Endothelial cell of umbilical vein (primary cell): ENCODE measurements at regions not wholly inside any gene's neighbourhood (a gene's known extent, or its start where the extent isn't known, plus 50 kb on each side); places are given as distances from the start of the nearest gene placed in this dataset.

Experiments used
- BruUV-seq: library from RNA; stranded (reverse); fragments of 400-500 nt; replicated peaks from 2 replicates; lab custom pipeline; 2021; lab: Mats Ljungman, UMichigan
- CTCF ChIA-PET: fragments of 300-600, 350-600 bp; sonication (Branson Sonifier 250); formaldehyde crosslinking; loops from one replicate; lab custom pipeline; 2021; ENCODE audit warnings: antibody characterized with exemption, inconsistent platforms; lab: Charles Lee
- POLR2A ChIA-PET: fragments of 300-600, 350-600 bp; sonication (Branson Sonifier 250); formaldehyde crosslinking; loops from one replicate; lab custom pipeline; 2021; ENCODE audit warnings: antibody characterized with exemption, inconsistent platforms; lab: Charles Lee
- DNase-seq: peaks from one replicate; pipeline ENCODE4 v3.0.0-alpha.2; 2011; ENCODE audit warnings: low read depth, low spot score
- FAIRE-seq: peaks from 2 replicates; lab custom pipeline; 2011; peaks lifted over from hg19 to GRCh38; lab: Jason Lieb, UNC
- H2AFZ ChIP-seq: 2 replicates; pipeline ENCODE4 v1.6.0; 2012; ENCODE audit warnings: low read depth, low read length, control low read depth, inconsistent platforms
- H3K27ac ChIP-seq: 2 replicates; pipeline ENCODE4 v1.5.1; 2011; ENCODE audit warnings: low read depth, mild to moderate bottlenecking, control low read depth, low read length, moderate library complexity; ENCODE audit not compliant: insufficient read depth
- H3K27me3 ChIP-seq, 2 experiments: 2 replicates each; pipeline versions ENCODE4 v1.6.0 to v1.6.1; 2011; ENCODE audit warnings: low read length in 2 of 2, mixed read lengths in 1 of 2; ENCODE audit not compliant: control insufficient read depth in 2 of 2, insufficient read depth in 2 of 2
- H3K36me3 ChIP-seq, 2 experiments: 2 replicates in 1 of 2; 3 replicates in 1 of 2; pipeline ENCODE4 v1.5.1; 2011; ENCODE audit warnings: low read length in 2 of 2, mild to moderate bottlenecking in 1 of 2, moderate library complexity in 1 of 2; ENCODE audit not compliant: control insufficient read depth in 2 of 2, insufficient read depth in 2 of 2; ENCODE audit errors: extremely low read depth in 1 of 2
- H3K4me1 ChIP-seq: 3 replicates; pipeline ENCODE4 v1.5.1; 2011; ENCODE audit warnings: mild to moderate bottlenecking, low read length; ENCODE audit not compliant: control insufficient read depth, insufficient read depth; ENCODE audit errors: extremely low read depth
- H3K4me2 ChIP-seq: 2 replicates; pipeline ENCODE4 v1.6.1; 2011; ENCODE audit warnings: low read length, control low read depth, mixed read lengths; ENCODE audit not compliant: insufficient read depth
- H3K4me3 ChIP-seq, 3 experiments: fragments of 200-600 bp in 1 of 3; sonication (generic), shearing (Covaris generic) in 1 of 3; replicated peaks in 1 of 3; 2 replicates each; pipeline ENCODE4 v1.5.1; 2011 to 2016; ENCODE audit warnings: control low read depth in 3 of 3, low read length in 3 of 3, mild to moderate bottlenecking in 2 of 3, inconsistent platforms in 1 of 3, low read depth in 1 of 3, moderate library complexity in 1 of 3; ENCODE audit not compliant: insufficient read depth in 1 of 3
- H3K79me2 ChIP-seq: 2 replicates; pipeline ENCODE4 v1.6.0; 2012; ENCODE audit warnings: low read length, inconsistent platforms; ENCODE audit not compliant: control insufficient read depth, insufficient read depth
- H3K9ac ChIP-seq: replicated peaks from 2 replicates; pipeline ENCODE3; 2011; ENCODE audit warnings: low read length, control low read depth; ENCODE audit not compliant: insufficient read depth; ENCODE audit errors: extremely low read depth
- H3K9me1 ChIP-seq: replicated peaks from 3 replicates; pipeline ENCODE4 v1.6.0; 2011; ENCODE audit warnings: mild to moderate bottlenecking, low read length; ENCODE audit not compliant: control insufficient read depth, insufficient read depth; ENCODE audit errors: extremely low read depth
- H3K9me3 ChIP-seq: replicated peaks from 2 replicates; pipeline ENCODE4 v1.5.1; 2012; ENCODE audit warnings: low read length, inconsistent platforms; ENCODE audit not compliant: control insufficient read depth, insufficient read depth
- H4K20me1 ChIP-seq: replicated peaks from 2 replicates; pipeline ENCODE3; 2011; ENCODE audit warnings: mild to moderate bottlenecking, low read length; ENCODE audit not compliant: control insufficient read depth, insufficient read depth; ENCODE audit errors: extremely low read depth
- EZH2 ChIP-seq: IDR thresholded peaks from 2 replicates; pipeline ENCODE4 v1.6.1; 2012; ENCODE audit warnings: borderline replicate concordance, low read depth, mild to moderate bottlenecking, moderate library complexity, low read length, inconsistent platforms; ENCODE audit not compliant: severe bottlenecking
- FOS ChIP-seq: IDR thresholded peaks from 2 replicates; pipeline ENCODE4 v1.6.1; 2011; ENCODE audit warnings: mild to moderate bottlenecking, low read length, moderate library complexity, borderline replicate concordance; ENCODE audit not compliant: insufficient read depth
- GATA2 ChIP-seq: IDR thresholded peaks from 2 replicates; pipeline ENCODE4 v1.7.0; 2011; ENCODE audit warnings: low read depth, mild to moderate bottlenecking, moderate library complexity, mixed read lengths, low read length; ENCODE audit not compliant: insufficient read length, insufficient read depth
- JUN ChIP-seq: IDR thresholded peaks from 2 replicates; pipeline ENCODE4 v1.6.1; 2011; ENCODE audit warnings: borderline replicate concordance, low read depth; ENCODE audit not compliant: insufficient read length, insufficient read depth
- MAX ChIP-seq: IDR thresholded peaks from 2 replicates; pipeline ENCODE4 v1.6.1; 2011; ENCODE audit not compliant: insufficient read depth, insufficient read length
- MYC ChIP-seq: IDR thresholded peaks from one replicate; pipeline ENCODE4 v1.6.1; 2011; ENCODE audit warnings: mild to moderate bottlenecking, low read depth, low read length
- POLR2A ChIP-seq: IDR thresholded peaks from 2 replicates; pipeline ENCODE4 v1.6.1; 2012; ENCODE audit warnings: low read depth, mild to moderate bottlenecking, control low read depth, low read length
- POLR2AphosphoS5 ChIP-seq: IDR thresholded peaks from 2 replicates; pipeline ENCODE4 v1.6.1; 2012; ENCODE audit warnings: low read depth, mild to moderate bottlenecking, control low read depth, low read length, moderate library complexity; ENCODE audit not compliant: insufficient read depth
- dilution Hi-C: fragments of 300-500 bp; cut with MboI; formaldehyde crosslinking; loops from one replicate; pipeline ENCODE4 v1.15.0; 2019; ENCODE audit warnings: low sequenced_read_pairs; ENCODE audit not compliant: extremely low pct_ligation_motif_present
- intact Hi-C: fragments of 100-400 bp; cut with micrococcal nuclease; formaldehyde crosslinking; loops from one replicate; pipeline ENCODE4 v1.10.0; 2022
- TF ChIP-seq, protein P1 (sequence below), 2 donors: IDR thresholded peaks; 1 replicate in 1 of 2; 2 replicates in 1 of 2; pipeline ENCODE4 v1.5.1; 2011; ENCODE audit warnings: low read length in 2 of 2, mild to moderate bottlenecking in 2 of 2, moderate library complexity in 2 of 2, control low read depth in 1 of 2, inconsistent platforms in 1 of 2, low read depth in 1 of 2; ENCODE audit not compliant: insufficient read depth in 1 of 2; ENCODE audit errors: extremely low read depth in 1 of 2

- no peak overlapping the region for H3K4me3 ChIP-seq
- no peaks in the 10 kb centered on the region for H3K27me3 ChIP-seq
- H3K4me1 ChIP-seq, result no peaks in the 10 kb centered on the region
- H3K36me3 ChIP-seq, result no peaks in the 10 kb centered on the region
- ChIA-PET CTCF (no interaction called here), POLR2A (no interaction called here)
- no peak for FAIRE-seq
- no TSS peak for BruUV-seq
- intact Hi-C loops (no loop called here), dilution Hi-C loops (no loop called here)
- no peaks in the 10 kb centered on the region for H3K79me2 ChIP-seq
- H4K20me1 ChIP-seq, result no peaks in the 10 kb centered on the region
- no peak overlapping the region for H3K4me2 ChIP-seq
- no peak overlapping the region for H3K9ac ChIP-seq
- TF ChIP-seq JUN (no peak), MYC (no peak), POLR2AphosphoS5 (no peak), GATA2 (no peak), MAX (no peak), FOS (no peak), POLR2A (no peak), EZH2 (no peak)
- TF ChIP-seq, protein P1, sequence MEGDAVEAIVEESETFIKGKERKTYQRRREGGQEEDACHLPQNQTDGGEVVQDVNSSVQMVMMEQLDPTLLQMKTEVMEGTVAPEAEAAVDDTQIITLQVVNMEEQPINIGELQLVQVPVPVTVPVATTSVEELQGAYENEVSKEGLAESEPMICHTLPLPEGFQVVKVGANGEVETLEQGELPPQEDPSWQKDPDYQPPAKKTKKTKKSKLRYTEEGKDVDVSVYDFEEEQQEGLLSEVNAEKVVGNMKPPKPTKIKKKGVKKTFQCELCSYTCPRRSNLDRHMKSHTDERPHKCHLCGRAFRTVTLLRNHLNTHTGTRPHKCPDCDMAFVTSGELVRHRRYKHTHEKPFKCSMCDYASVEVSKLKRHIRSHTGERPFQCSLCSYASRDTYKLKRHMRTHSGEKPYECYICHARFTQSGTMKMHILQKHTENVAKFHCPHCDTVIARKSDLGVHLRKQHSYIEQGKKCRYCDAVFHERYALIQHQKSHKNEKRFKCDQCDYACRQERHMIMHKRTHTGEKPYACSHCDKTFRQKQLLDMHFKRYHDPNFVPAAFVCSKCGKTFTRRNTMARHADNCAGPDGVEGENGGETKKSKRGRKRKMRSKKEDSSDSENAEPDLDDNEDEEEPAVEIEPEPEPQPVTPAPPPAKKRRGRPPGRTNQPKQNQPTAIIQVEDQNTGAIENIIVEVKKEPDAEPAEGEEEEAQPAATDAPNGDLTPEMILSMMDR (IDR thresholded peaks at IDR 0.05; ENCODE audit: extremely low read depth in 1 of 2, insufficient read depth in 1 of 2, low read depth in 1 of 2, low read length in 2 of 2), result no peak
- H2AFZ ChIP-seq, result no peak overlapping the region
- DNase-seq, result no peak
- H3K27ac ChIP-seq, result no peak overlapping the region
- no peaks in the 10 kb centered on the region for H3K9me1 ChIP-seq
- H3K9me3 ChIP-seq, result no peaks in the 10 kb centered on the region
Measured at GRCh38 chrX:87727620-87728019, 210.0 kb downstream of the KLHL4 start.
